HK-2 (cell line): ENCODE measurements at regions not wholly inside any gene's neighbourhood (a gene's known extent, or its start where the extent isn't known, plus 50 kb on each side); places are given as distances from the start of the nearest gene placed in this dataset.
"Not testable (repeated sequence)": the region's sequence is repeated elsewhere in the genome, so short reads cannot be mapped to it uniquely, and the experiment has no call there.

Source experiments
- DNase-seq: peaks from one replicate; pipeline ENCODE4 v3.0.0-alpha.2; 2018; ENCODE audit not compliant: unreplicated experiment

DNA sequence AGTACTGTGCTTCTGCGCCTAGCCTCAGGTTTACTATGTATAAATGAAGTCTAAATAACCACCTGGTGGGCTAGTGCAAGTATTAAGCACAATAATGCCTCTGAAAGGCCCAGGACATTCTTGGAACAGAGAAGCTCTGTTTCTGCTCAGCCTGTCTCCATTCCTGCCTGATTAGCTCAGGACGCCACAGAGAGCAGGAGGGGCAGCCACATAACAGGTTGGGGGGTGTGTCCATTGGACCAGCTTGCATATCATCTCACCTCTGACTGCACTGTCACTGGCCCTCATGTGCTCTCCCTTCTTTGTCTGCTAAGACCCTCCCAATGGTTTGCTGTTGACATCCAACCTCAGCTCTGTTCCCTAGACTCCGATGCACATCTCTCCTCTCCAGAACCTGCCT lies 52.8 kb upstream of the IKZF1 start:
- no peak for DNase-seq

DNA sequence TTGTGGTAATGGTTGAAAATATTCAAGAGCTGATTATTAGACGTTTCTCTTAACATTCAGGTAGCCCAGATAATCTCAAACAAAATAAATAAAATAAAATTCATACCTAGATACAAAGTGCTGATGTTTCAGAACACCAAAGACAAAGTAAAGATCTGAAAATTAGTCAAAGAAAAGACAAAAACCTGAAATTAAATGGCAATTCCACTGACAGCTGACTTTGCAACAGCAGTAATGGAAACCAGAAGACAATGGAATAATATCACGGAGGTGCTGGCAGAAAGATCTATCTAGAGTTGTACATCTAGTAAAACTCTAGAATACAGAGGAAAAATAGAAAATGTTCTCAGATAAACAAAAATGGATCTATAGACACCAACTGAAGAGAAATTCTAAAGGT lies 58.0 kb upstream of the IKZF1 start:
- DNase-seq: no peak

DNA sequence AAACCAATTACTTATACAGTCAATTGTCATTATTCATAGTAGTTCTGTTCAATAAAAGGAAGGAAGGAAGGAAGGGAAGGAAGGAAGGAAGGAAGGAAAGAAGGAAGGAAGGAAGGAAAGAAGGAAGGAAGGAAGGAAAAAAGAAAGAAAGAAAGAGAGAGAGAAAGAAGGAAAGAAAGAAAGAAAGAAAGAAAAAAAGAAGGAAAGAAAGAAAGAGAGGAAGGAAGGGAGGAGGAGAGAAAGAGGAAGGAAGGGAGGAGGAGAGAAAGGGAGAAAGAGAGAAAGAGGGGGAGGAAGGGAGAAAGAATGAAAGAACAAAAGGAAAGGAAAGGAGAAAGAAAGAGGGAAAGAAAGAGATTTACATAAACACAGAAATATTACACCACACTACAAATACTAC lies 62.4 kb upstream of the IKZF1 start:
- DNase-seq: not testable (repeated sequence)

DNA sequence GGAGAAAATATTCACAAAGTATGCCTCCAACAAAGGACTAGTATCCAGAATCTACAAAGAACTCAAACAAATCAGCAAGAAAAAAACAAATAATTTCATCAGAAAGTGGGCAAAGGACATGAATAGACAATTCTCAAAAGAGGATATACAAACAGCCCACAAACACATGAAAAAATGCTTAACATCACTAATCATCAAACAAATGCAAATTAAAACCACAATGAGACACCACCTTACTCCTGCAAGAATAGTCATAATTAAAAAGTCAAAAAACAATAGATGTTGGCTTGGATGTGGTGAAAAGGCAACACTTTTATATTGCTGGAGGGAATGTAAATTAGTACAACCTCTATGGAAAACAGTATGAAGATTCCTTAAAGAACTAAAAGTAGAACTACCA lies 63.8 kb upstream of the IKZF1 start:
- not testable (repeated sequence) for DNase-seq

DNA sequence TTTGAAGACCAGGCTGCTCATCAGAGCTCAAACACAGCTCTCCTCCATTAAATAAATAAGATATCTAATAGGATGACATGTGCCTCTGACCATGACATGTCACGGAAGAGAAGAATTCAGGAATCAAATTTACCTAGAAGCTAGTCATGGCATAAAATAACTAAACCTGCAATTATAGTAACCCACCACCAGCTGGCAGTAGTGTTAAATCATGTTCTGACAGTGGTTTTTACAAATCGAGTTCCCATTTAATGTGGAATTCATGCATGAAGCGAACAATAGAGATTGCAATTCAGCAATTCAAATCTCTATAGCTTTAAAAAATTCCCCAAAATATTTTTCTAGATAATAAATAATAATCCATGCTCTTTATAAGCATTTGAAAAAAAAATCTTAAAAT lies 74.6 kb upstream of the IKZF1 start:
- no peak for DNase-seq

- no peak for DNase-seq
These were observed 76.4 kb upstream of the IKZF1 start for GRCh38 chr7:50228148-50228547.

- DNase-seq: no peak
These were observed 76.8 kb upstream of the IKZF1 start for GRCh38 chr7:50227726-50228125.

DNA sequence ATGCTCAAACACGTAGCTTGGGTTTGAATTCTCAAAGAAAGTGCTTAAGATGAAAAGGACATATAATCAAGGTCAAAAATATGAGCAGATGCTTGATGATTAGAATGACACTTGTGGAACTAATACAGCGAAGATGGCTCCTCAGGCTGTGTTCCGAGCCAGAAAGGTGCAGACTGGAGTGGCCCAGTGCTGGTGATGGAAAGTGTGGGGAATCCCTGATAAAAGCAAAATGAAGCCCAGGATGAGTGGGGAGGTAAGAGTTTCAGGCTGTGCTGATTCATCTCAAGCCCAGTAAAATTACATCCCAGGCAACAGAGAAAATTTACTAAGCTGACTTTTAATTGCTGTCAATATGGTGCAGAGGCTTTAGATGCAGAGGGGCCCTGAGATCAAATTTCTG lies 77.8 kb upstream of the IKZF1 start:
- DNase-seq: no peak

- no peak for DNase-seq
These were observed 78.4 kb upstream of the IKZF1 start for GRCh38 chr7:50226145-50226544.

DNA sequence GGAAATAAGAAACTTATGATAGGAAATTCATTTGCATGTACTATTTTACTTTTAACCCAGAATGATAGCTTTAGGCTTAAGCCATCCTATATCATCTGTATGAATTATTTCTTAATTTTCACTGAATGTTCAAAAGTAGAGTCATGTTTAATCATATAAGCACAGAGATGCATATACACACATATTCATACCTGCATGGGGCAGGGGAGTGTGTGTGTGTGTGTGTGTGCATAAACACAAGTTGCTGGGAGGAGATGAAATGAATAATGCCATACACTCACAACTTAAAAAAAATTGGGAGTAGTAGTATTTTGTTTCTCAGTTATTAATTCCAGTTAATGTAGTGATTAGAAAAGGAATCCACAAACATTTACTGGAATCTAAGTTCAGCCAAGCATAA lies 83.1 kb upstream of the IKZF1 start:
- DNase-seq: no peak

GRCh38 chr7:50221028-50221427 lies 83.5 kb upstream of the IKZF1 start:
- no peak for DNase-seq

DNA sequence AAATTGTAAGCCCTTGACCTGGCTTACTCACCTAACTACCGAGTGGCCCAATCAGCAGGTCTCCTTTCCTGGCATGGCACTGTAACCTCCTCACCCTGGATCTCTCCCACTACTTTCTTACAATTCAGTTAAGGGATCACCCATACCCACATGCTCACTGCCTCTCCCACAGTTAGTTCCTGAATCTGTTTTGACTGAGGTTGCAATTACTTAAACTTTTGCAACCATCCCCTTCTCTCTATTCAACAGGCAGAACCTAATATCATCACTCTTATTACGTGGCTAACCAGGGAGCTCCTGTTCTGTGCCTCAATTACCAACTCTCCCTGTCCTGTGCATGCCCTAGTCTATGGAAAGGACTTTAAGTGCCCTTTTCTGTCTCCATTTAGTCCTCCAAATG lies 84.2 kb upstream of the IKZF1 start:
- no peak for DNase-seq

- DNase-seq: no peak
These were observed 86.7 kb upstream of the IKZF1 start for GRCh38 chr7:50217821-50218281.

- DNase-seq: no peak
These were observed 87.1 kb upstream of the IKZF1 start for GRCh38 chr7:50217401-50217800.

DNA sequence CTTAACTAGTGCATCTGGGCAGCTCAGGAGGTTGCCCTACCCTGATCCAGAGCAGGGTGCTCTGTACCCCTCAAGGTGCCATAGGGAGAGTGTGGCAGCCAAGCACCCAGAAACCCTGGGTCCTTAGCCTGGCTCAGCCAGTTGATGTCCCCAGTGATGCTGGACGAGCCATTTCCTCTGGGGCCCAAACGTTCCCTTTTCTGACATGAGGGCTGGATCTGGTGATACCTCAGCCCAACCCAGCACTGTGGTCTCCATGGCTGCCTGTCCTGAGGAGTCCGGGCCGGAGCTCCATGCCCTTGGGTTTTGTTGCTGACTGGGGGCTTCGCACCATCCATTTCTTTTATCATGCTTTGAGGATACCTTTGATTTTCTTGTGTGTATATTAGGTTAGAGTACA lies 87.9 kb upstream of the IKZF1 start:
- no peak for DNase-seq

DNA sequence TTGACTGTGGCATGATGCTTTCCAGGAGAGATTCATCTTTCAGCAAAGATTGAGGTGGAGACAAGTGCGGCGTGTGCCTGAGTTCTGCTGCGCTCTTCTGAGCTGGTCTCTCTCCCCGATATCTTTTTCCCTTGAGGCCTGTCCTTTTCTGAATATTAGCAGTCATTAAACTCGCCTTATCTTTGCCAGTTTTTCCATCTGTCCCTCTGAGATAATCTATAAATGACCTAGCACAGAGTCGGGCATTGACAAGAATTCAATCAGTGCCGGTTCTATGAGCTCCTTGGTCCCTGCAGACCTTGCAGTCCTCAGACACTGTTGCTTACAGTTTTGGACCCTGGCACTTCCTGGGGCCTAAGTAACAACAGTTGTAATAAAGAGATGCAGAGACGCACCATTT lies 89.7 kb upstream of the IKZF1 start:
- no peak for DNase-seq

DNA sequence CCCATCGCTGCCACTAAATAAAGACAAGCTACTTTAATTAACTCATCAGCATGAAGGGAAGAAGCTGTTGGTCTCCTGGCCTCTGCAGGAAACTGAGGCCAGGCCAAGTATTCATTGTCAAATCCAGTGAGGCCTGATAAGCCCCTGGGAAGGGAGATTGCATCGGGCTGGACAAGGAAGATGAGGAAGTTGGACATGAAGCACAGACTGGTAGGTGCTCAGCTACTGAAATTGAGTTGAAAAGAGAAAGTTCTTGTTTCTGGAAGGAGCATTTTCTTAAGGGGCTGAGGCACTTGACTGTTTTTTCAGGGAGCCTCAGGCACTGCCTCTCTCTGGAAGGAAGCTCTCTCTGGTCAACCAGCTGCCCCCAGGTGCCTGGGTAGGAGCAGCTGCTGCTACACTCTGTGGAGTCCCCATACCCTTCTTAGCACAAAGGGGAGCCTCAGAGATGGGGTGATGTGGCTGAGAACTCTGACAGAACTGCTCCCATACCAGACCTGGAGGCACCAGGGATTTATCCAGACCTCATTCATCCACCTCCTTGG lies 90.3 kb upstream of the IKZF1 start:
- no peak for DNase-seq

DNA sequence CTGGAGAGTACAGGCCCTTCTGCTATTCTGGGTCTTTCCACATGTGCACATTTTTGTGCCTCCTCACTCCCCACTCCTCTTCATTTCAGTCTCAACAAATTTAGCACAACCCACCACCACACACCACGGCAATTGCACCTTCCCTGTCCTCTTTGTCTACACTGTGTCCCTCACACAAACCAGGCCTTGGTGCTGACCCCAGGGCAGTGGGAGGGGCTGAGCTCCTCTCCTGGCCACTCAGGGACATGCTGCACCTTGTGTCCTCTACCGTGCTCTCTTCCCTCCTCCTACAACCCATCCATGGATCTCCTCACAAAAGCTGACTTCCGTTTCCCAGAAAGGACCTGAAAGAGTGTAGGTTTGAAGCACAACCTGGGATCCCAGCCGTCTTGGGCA lies 90.9 kb upstream of the IKZF1 start:
- no peak for DNase-seq

DNA sequence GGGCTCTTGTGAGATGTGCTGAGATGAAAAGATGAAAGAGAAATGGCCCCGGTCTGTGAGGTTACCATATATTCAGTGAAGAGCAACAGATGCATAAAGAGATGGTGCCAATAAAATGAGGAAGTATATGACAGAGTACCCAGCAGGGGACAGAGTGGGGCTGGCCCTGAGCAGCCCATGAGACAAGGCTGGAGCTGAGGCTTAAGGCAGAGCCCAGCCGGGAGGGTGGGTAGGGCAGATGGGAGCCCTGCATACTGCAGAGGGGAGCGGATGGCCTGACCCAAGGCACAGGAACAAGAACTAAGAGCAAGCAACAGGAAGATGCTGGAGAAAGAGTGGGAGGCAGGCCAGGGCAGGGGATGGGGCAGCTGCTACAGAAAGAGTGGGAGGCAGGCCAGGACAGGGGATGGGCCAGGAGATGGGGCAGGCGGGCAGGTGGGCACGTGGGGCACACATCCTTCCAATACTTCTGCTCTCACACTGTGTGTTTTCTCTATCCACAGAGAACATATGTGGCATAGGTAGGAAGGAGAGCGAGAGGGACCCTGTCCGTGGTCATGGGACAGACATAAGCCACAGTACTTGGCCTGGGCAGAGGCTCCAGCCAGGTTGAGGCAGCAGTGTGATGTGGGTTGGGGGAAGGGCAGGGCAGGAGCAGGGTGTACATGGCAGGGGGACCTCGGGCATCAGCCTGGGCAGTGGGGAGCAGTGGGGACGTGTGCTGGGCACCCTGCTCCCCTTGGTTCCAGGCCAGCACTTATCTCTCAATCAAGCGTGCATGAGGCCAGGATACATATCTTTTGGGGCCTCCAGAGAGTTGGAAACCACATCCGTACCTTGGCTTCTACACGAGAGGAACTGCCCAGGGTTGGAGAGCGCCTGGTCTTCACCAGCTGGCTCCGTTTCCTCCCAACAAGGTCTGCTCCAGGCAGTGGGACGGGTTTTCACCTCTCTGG lies 91.6 kb upstream of the IKZF1 start:
- DNase-seq: no peak

- no peak for DNase-seq
These were observed 92.5 kb upstream of the IKZF1 start for GRCh38 chr7:50212016-50212325.

DNA sequence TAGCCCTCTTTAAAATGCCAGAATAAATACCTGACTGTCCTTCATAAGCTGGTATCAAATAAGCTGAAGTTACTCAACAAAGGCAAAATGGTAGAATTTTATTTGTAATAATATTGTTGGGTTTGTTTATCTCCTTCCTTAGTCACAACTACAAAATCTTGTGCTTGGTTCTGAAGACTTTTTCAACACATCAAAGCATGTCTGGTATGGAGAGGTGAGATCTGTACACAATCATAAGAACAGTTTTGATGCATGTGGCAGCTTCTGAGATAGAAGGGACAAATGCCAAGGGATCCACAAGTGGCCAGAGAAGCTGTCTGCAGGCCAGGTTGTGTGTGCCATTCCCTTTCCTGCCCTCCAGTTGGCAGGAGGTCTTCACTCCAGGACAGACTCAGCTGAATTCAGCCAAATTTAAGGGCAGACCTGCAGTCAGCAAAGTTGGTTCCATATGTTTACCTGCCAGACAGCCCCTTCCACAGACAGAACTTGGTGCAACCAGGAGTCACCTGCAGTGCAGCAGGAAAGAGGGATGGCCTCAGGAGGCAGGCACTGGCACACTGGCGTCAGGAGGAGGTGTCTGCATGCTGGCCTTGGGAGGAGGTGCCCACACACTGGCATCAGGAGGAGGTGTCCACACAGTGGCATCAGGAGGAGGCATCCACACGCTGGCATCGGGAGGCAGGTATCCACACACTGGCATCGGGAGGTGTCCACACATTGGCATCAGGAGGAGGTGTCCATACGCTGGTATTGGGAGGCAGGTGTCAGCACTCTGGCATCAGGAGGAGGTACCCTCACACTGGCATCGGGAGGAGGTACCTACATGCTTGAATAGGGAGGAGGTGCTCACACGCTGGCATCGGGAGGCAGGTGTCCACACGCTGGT lies 93.1 kb upstream of the IKZF1 start:
- DNase-seq: no peak

- no peak for DNase-seq
These were observed 93.8 kb upstream of the IKZF1 start for GRCh38 chr7:50210706-50211115.
